BJ (cell line): ENCODE measurements at regions not wholly inside any gene's neighbourhood (a gene's known extent, or its start where the extent isn't known, plus 50 kb on each side); places are given as distances from the start of the nearest gene placed in this dataset.

Source experiments
- CTCF ChIA-PET: fragments of 350-600 bp; formaldehyde crosslinking; extraction: SDS; loops from one replicate; lab custom pipeline; 2021; ENCODE audit warnings: antibody characterized with exemption, inconsistent platforms; lab: Yijun Ruan, JAX
- POLR2A ChIA-PET: fragments of 300-600 bp; sonication (Branson Sonifier 250); formaldehyde crosslinking; extraction: SDS; loops from one replicate; lab custom pipeline; 2021; ENCODE audit warnings: antibody characterized with exemption; lab: Charles Lee
- DNase-seq: peaks from one replicate; pipeline ENCODE4 v3.0.0-alpha.2; 2011; ENCODE audit warnings: low read depth
- H3K27me3 ChIP-seq: 2 replicates; pipeline ENCODE4 v1.6.0; 2011; ENCODE audit warnings: low read length; ENCODE audit not compliant: control insufficient read depth, insufficient read depth
- H3K36me3 ChIP-seq: 2 replicates; pipeline ENCODE4 v1.5.1; 2011; ENCODE audit warnings: low read length; ENCODE audit not compliant: control insufficient read depth, insufficient read depth
- H3K4me3 ChIP-seq: 2 replicates; pipeline ENCODE4 v1.5.1; 2011; ENCODE audit warnings: low read depth, mild to moderate bottlenecking, control low read depth, low read length
- CTCF ChIP-seq: IDR thresholded peaks from 2 replicates; pipeline ENCODE4 v1.5.1; 2011; ENCODE audit warnings: low read depth, mild to moderate bottlenecking, control low read depth, inconsistent platforms, low read length, moderate library complexity; ENCODE audit not compliant: insufficient read depth

GRCh38 chr2:157980020-157980419, 103.9 kb upstream of the ACVR1 start:
- POLR2A ChIA-PET: no interaction called here
- Histone ChIP-seq H3K4me3 (no peak overlapping the region), H3K36me3 (no peaks in the 10 kb centered on the region), H3K27me3 (no peaks in the 10 kb centered on the region)
- CTCF ChIA-PET: no interaction called here
- no peak for TF ChIP-seq CTCF
- no peak for DNase-seq

DNA sequence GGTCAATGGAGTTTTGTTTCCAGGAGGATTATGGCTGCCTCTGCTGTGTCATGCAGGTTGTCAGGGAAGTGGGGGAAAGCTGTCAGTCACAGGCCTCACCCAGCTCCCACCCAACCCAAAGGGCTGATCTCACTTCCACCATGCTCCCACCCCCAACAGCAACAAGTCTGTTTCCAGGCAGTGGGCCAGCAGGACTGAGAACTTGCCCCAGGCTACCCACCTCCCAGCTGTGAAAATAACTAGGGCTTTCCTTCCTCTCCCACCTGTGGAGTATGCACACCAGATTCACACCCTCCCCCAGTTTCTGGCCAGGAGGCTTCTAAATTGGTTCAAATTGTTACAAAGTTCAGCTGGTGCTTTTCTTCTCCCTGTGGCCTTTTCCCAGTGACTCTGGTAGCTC, 95.6 kb upstream of the ACVR1 start:
- POLR2A ChIA-PET: no interaction called here
- no peak overlapping the region for H3K4me3 ChIP-seq
- DNase-seq: no peak
- TF ChIP-seq CTCF: no peak
- H3K27me3 ChIP-seq: no peaks in the 10 kb centered on the region
- CTCF ChIA-PET: no interaction called here
- H3K36me3 ChIP-seq: no peaks in the 10 kb centered on the region

DNA sequence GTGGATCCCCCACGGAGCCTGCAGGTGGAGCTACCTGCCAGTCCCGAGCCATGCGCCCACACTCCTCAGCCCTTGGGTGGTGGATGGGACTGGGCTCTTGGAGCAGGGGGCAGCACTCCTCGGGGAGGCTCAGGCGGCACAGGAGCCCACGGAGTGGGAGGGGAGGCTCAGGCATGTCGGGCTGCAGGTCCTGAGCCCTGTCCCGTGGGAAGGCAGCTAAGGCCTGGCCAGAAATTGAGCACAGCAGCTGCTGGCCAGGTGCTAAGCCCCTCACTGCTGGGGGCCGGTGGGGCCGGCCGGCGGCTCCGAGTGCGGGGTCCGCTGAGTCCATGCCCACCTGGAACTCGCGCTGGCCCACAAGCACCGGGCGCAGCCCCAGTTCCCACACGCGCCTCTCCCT, 91.7 kb upstream of the ACVR1 start:
- Histone ChIP-seq H3K36me3 (no peaks in the 10 kb centered on the region), H3K27me3 (no peaks in the 10 kb centered on the region), H3K4me3 (no peak overlapping the region)
- CTCF ChIA-PET: no interaction called here
- no peak for TF ChIP-seq CTCF
- POLR2A ChIA-PET: no interaction called here
- DNase-seq: no peak

DNA sequence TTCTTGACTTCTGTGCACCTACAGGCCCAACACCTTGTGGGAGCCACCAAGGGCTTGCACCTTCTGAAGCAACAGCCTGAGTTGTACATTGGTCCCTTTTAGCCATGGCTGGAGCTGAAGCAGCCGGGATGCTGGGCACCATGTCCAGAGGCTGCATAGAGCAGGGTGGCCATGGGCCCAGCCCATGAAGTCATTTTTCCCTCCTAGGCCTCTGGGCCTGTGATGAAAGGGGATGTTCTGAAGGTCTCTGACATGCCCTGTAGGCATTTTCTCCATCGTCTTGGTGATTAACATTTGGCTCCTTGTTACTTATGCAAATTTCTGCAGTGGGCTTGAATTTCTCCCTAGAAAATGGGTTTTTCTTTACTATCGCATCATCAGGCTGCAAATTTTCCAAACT, 83.1 kb upstream of the ACVR1 start:
- no peak for TF ChIP-seq CTCF
- no peak for DNase-seq
- H3K36me3 ChIP-seq: no peaks in the 10 kb centered on the region
- CTCF ChIA-PET: no interaction called here
- H3K4me3 ChIP-seq: no peak overlapping the region
- H3K27me3 ChIP-seq: no peaks in the 10 kb centered on the region
- POLR2A ChIA-PET: no interaction called here

DNA sequence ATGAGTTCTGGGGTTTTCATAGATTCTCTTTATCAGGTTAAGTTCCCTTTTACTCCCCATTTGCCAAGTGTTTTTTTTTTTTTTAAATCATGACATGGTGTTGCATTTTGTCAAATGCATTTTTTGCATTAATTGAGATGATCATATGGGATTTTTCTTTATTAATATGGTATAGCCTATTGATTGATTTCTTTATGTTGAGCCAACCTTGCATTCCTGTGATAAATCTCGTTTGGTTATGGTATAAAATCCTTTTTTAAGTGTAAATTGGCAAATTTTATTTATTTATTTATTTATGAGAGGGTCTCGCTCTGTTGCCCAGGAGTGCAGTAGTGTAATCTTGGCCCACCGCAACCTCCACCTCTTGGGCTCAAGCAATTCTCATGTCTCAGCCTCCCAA, 81.5 kb upstream of the ACVR1 start:
- POLR2A ChIA-PET: no interaction called here

More for the DNA sequence above, 81.5 kb upstream of the ACVR1 start:
- no peak for TF ChIP-seq CTCF
- Histone ChIP-seq H3K36me3 (no peaks in the 10 kb centered on the region), H3K4me3 (no peak overlapping the region), H3K27me3 (no peaks in the 10 kb centered on the region)
- DNase-seq: no peak
- CTCF ChIA-PET: interaction anchor here (0.6 to 1.2 kb wide), 2 partner anchors 17 to 35 kb away, joined by 3 to 4 read pairs; no protein-coding TSS in a partner anchor
